HuH-7 (cell line): ENCODE measurements at regions not wholly inside any gene's neighbourhood (a gene's known extent, or its start where the extent isn't known, plus 50 kb on each side); places are given as distances from the start of the nearest gene placed in this dataset.
A peak's percentile ranks its signal among the peaks of the same experiment; 100 is the strongest.

Experiments used
- DNase-seq: peaks from one replicate; pipeline ENCODE4 v3.0.0; 2011; ENCODE audit warnings: low spot score

DNA sequence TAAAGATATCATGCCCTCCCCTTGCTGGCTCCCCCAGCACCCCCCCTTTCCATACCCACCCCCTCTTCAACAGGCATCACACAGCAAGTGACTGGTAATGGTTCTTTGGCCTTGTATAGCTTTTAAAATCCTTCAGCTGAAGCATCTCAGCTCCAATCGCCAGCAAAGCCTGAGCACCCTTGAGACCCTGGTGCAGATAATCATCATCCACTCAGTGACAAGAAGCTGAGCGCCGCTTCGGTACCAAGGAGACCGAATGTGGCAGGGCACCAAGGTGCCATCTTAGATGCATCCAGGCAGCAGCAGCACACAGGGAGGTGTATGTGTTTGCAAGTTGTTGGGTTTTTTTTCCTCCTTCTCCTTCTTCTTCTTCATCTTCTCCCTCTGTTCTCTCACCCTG is 232.7 kb downstream of the BCL11A start:
- no peak for DNase-seq

DNA sequence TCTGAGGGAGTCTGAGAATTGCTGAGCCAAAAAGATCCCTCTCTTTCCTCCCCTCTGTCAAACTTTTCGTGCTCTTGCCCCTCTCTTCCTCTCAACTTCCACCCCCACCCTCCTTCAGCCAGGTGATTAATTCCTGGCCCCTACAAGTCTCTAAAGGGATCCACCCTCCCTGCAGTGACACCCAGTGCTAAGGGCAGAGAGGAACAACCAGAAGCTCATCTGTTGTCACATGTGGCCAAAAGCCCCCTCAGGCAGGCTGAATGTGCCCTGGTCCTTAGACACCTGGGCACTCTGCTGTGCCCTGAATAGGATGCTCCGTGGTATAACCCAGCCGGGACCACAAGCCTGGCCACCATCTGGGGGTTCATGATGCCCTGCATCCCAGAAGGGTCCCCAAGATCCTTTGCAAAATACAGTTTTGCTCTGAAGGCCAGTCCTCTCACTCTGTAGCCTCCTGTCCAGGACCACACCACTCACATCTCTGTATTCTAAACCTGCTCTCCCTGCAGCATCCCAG is 234.4 kb downstream of the BCL11A start:
- no peak for DNase-seq

DNA sequence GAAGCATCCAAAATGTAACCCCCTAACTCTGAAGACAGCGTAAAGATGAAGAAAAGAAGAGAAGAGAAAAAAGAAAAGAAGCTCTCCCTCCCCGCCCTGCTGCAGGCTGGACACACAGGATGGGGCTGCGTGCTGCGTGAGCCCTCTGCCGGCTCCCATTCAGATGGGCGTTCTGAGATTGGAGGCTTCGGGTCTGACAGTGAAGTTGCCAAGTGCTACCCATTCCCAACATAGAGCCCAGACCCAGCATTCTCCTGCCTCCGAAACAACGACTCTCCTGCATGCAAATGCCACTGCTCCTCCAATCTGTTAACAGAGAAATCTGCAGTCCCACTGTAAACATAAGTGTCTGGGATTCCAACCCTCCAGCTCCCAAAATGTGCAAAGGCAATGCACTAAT is 234.9 kb downstream of the BCL11A start:
- DNase-seq = no peak

DNA sequence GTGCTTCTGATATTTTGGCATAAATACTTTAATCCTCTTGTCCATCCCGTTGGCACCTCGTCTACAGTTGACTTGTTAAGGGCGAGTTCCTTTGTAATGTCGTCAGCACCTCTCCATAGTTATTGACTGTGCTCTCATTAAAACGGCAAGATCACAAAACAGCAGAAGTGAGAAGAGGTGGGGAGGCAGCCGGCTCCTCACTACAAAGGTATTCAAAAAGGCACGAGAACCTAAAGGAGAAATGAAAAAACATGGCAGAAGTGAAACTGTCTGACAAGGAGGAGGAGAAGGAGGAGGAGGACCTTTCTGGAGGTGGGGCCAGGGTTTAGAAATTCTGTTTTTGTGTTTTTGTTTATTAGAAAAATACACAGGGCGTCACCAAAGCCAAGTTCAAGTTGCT is 235.6 kb downstream of the BCL11A start:
- DNase-seq = no peak

DNA sequence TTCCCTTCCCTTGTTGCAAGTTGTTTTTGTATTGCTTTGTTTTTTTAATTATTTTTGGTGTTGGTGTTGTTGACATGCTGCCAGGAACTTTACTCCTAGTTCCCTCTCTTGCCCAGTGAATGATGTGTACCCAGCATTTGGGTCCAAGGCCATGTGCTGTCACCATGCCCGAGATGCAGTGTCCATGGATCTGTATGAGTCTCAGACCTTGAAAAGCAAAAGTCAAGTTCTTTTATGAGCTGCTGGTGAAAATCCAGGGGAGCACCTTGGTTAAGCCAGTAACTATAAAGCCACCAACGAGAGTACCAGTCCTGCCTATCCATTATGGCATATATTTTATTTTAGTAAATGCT is 236.4 kb downstream of the BCL11A start:
- no peak for DNase-seq

DNA sequence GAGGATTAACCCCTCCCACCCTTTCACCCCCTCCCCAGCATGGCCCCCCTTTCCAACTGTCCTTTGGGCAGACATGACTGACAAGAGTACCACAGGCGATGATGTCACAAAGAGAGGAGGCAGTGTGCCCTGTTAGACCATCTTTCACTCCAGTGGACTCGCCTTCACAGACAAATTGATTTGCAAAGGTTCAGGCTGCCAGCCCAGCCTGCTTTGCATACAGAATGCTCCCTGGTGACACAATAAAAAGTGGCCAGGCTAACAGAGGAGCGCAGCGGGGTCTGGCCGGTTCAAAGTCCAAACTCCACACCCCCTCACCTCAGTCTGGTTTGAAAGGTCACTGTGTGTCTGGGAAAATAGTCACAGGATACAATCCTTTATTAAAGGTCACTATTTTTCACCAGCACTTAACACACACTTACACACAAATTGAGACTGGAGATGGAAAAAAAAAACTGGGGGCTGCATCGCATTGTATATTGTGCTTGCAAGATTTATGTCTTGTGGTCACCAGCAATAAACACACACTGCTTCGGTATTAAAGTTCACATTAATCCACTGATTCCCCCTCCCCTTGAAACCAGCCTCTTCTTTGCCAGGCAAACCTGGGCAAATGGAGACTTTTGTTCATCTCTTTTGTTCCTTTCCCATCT is 236.9 kb downstream of the BCL11A start:
- peak; percentile 67 for DNase-seq

DNA sequence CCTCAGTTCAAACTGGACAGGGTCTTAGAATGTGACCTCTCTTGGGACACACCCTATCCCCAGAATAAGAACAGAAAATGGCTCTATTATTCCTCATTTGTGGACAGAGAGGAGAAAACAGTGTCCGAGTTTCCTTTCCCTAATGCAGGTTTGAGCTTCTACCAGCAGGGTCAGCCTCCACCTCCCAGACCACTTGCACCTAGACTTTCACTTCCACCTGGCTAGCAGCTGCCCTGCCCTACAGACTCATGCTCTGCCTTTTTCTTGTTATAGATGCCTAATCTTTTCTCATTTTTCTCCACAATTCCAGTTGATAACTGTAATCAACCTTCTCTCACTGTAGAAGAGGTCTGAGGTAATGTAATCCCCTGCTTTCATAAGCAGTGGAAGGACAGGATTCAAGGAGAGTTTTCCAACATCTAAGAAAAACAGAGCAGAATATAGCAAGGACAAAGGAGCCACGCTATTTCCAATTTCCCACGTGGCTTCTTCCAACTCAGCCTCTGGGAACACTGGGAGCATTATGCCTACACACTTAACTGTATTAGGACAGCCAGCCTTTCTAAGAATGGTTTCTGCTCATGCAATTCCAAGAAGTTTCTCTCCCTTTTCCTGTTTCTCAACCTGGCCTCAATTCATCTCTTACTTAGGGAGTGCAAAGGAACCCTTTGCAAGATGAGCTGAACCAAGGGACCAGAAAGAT is 239.8 kb downstream of the BCL11A start:
- DNase-seq = no peak

DNA sequence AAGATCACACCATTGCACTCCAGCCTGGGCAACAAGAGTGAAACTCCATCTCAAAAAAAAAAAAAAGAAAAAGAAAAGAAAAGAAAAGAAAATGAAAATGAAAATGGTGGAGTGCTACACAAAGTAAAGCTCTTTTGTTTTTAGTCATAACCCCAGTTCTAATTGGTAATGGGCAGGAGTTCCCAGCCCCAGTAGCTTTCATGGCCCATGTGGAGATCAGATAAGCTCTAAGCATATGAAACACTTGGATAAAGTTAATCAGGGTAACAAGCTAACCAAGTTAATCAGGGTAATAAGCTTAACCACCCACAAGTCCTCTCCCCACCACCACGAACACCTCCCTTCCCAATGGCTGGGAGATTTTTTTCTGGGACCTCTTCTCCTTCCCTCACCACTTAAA is 240.8 kb downstream of the BCL11A start:
- no peak for DNase-seq

DNA sequence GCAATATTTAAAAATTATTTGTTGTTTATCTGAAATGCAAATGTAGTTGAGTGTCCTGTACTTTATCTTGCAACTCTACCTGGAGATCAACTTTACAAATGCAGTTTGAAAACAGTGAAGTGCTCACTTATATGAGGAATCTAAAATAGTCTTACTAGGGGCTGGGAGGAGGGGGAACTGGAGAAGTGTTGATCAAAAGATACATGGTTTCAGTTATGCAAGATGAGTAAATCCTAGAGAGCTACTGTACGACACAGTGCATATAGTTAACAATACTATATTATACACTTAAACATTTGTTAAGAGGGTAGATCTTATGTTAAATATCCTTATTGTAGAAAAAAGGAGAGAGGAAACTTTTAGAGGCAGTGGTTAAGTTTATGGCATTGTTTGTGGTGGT is 241.9 kb downstream of the BCL11A start:
- no peak for DNase-seq

DNA sequence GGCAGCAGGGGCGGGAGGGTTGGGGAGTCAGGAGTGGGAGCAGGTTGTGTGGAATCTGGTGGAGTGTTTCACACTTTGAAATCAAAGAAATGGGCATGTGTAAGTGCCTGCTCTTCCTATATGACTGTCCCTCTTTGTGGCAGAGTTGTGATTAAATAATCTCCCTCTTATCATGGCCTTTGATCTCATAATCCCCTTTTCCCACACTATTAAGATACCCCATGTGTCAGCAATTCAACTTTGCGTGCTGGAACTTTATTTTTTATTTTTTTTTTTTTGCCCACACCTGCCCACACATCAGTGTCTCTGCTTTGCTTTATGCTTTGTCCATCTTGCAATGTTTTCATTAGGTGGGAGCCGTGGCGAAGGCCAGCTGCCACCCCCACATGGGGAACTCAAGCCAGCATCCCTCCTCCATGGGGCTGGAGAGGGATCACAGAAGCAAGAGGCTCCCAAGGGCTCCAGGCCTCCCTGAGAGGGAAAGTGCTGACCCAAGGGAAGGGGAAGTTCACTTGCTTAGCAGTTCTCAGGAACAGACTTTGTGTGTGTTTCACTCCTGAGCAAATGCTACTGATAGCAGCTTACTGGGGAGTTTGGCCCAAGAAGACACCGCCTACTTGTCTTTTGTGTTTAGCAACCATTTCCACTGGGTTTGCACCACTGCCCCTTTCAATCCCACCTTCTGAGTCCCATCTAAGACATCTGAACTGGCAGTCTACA is 243.4 kb downstream of the BCL11A start:
- no peak for DNase-seq

DNA sequence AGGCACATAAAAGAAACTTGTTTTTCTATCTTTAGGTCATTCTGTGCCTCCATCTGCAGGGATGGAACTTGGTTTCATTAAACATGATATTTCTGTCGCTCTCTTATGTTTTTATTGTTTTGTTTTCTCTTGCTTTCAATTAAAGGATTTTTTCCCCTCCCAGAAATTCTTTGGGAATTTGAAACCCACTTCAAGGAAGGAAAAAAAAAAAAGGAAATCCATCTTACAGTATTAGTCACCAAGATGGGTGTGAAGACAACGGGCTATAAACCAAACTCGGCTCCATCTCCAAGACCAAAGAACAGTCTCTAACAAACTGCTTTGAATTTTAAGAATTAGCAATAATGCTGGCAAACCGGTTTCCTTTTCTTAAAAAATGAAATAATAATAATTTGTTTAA is 244.1 kb downstream of the BCL11A start:
- no peak for DNase-seq

DNA sequence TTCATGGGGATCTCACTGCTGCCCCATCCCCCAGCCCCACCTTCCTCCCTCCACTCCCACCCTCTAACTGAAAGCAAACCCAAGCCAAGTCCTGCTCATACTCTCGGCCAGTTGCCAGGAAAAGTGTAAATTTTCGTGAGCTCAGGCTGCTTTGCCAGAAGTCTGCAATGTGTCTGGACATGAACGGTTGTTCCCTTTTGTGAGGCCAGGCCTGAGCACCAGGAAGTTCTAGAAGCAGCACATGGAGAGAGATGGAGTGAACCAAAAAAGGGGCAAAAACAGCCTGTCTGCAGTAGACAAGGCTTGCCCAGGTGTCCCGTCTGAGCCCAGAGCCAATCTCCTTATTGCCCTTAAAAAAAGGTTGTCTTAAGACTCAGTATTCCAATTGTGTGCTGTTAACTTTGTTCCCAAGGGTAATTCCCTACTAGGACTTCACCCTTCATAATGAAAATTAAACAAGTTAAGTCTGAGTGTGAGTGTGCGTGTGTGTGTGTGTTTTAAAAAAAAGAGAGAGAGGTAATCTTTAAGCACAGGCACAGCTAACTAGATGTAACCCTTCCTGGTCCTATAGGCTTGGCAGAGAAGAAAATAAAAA is 247.1 kb downstream of the BCL11A start:
- no peak for DNase-seq

DNA sequence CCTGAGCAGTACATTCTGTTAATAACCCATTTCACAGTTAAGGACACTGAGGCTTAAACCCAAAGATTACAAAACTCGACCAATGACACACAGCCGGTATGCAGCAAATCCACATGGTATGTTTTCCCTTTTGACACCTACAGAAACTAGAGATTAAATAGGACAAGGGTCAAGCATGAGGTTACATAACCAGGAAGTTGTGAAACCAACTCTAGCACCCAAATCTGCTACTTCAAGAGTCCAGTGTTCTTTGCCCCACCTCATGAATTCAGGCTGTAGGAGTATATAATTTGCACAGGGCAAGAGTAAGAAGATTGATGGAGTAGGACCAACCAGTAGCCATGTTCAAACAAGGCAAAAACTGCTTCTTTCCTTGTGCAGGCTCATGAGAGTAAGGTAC is 249.8 kb downstream of the BCL11A start:
- DNase-seq = no peak

DNA sequence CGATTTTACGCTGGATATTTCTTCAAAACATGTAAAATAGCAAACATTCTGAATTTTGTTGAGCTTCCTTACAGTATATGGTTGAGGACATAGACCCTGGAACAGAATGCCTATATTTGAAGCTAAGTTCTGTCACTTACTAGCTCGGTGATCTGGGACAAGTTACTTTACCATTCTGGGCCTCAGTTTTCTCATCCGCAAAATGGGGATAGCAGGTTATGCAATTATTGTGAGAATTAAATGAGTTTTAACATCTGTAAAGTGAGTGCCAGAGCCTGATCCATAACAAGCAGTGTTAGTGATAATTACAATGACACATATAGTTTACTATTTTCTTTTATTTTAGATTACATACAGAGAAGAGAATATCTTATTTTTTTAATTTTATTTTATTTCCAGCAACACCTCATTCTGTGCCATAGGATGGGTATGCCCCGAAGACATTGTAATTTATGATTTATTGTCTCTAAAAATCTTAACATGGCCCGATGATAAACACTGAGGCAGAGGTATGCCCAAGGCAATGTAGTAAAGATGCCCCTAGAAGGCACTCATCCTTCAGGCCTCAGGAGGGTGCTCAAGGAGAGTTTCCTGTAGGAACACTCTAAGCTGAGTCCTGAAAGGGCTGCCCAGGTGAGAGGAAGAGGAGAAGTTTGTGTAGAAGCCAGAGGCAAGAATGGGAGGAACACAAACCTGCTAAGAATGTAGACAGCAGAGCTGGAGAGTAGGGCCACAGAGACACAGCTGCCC is 250.9 kb downstream of the BCL11A start:
- no peak for DNase-seq

DNA sequence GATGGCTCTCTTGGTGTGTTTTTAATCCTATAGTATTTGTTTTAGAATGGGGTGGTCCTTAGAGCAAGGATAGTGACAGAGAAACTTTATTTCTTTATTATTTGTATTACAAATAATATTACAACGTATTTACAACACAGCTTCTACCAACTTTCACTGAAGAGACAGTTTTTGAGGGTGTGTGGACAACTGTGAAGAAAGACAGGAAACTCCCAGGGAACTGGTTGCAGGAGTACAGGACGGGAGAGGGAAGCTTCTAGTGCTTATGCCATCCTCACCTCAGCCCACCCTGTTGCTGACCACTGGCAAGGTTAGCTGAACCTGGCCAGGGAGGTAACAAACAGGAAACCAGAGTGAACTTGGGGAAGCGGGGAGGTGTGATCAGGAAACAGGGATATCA is 251.7 kb downstream of the BCL11A start:
- no peak for DNase-seq

DNA sequence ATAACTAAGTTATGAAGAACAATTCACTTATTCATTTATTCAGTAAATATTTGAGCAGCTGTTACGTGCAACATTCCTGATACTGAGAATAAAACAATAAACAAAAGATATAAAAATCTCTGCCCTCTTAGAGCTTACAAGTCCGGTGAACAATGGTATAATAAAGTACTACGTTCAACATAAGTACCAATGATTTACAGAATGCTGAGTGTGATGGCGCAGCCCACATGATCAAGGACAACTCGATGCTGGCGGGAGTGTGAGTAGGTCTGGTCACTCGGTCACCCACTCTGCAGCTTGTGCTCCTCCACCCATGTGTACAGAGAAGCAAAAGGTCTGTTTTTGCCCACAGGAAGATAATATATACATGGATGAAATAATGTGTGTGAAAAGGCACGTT is 254.3 kb downstream of the BCL11A start:
- no peak for DNase-seq

DNA sequence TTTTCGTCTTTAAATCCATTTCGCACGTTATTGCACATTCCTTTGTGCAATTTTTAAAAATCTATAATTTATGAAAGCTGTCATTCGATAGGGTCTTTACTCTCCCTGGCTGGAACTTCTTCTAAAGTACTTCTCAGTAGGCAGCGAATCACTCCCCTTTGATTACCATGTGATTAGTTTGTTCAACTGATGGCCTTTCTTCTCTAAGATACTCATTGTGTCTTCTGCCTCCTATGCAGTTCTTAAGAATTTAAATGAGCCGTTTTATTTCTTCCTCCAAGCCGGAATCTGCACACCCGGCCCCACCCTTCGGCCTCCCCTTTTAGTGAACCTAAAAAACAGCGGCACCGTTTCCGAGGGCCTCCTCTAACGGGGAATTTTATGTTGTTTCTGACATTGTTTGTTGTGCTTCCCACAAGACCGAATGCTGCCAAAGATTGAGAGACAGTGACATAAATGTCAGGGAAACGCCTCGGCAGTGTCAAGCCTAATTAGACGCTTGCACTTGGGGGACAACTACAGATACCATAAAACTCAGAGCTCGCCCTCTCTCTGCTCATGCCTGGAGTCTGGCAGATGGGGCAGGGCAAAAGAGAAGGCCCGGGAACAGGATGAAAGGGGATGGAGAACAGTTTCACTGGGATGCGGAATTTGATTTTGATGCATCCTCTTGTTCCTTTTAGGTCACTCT is 255.3 kb downstream of the BCL11A start:
- DNase-seq = no peak

DNA sequence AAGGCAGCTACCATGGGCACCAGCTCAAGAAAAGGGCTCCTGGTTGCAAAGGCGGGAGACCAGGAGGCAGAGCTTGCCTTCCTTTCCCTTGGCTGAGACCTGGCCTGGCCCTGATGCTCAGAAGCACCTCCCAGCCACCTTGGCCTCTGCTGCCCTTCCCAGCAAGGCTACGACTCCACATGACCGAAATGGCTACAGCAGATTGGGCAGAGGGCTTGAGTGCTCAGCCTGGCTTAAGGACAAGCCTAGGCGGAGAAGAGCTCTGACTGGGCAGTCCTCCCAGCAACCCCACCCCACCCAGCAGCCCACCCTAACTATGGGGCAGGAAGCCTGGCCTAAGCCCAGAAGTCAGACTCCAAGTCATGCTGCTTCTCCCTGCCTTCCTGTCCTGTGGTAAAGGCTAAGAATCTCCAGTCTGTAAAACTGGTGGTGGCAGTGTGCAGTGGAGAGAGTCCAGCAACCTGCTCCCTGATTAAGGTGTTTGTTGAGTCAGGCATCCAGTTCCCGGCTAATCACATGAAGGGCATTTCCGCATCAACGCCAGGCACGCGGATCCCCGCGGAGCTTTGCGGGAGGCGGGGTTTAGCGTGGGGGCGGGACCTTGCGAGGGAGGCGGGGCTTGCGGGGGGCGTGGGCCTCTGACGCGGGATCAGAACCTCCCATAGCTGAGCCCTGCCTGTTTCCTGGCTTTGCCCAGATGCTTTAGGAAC is 256.0 kb downstream of the BCL11A start:
- DNase-seq = no peak

DNA sequence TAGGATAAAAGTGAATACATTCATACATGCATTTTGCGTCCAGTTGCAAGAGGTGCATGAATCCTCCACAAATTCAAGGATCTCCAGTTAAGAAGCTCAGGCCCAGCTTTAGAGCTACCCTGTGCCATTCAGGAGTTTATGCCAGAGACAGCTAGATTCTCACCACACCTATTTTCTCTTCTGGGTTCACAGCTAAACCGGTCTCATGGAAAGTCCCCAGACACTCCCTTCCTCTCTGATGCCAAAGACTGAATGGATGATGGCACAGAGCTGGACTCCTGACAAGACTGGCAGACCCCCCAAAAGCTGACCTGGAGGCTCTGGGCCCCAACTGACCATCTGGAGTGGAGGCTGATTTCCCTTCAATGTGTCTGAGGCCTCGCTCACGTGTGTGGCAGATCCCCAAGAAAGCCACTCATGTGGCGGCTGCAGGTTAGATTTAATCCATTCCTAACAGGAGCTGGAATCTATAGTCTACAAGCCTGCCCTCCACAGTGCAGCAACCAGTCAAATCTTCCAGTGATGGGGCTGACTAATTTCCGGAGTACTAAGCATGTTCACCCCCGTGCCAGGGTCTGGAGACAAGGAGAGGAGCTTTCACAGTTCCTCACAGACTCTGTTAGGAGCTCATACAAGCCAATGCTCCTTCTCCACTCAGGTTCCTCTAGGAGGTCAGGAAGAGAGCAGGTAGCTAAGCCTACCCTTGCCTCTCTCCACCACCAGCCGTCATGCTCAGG is 257.1 kb downstream of the BCL11A start:
- no peak for DNase-seq

DNA sequence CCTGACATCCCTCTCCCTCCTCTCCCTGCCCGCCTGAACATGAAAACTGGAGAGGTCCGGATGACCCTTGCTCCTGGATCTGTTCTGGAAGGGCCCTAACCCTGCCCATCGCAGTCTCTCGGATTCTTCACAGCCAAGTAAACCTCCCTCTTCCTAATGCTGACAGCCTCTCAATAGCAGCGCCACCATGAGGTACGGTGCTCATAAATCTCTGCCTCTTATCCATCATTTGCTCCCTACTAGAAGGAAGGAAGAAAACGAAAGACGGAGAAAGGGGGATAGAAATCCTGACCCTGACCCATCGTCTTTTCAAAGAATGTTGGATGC is 257.9 kb downstream of the BCL11A start:
- peak; percentile 77 for DNase-seq
